RWPE1 (cell line): ENCODE measurements at regions not wholly inside any gene's neighbourhood (a gene's known extent, or its start where the extent isn't known, plus 50 kb on each side); places are given as distances from the start of the nearest gene placed in this dataset.

Source experiments
- CTCF ChIA-PET: fragments of 350-600 bp; sonication (Branson Sonifier 250); formaldehyde crosslinking; extraction: SDS; loops from one replicate; lab custom pipeline; 2021; lab: Yijun Ruan, JAX
- POLR2A ChIA-PET: fragments of 400-600 bp; formaldehyde crosslinking; extraction: SDS; loops from one replicate; lab custom pipeline; 2020; ENCODE audit warnings: antibody characterized with exemption; ENCODE audit not compliant: low non-redundant PET; lab: Yijun Ruan, JAX
- DNase-seq: peaks from one replicate; pipeline ENCODE4 v3.0.0; 2012; ENCODE audit warnings: low spot score
- H3K27ac ChIP-seq: fragments of 450-650 bp; 2 replicates; pipeline ENCODE4 v1.5.1; 2017
- TF ChIP-seq, protein P1 (sequence below): fragments of 450-650 bp; conservative IDR thresholded peaks from 2 replicates; pipeline ENCODE4 v1.5.1; 2017; ENCODE audit warnings: low read depth, mild to moderate bottlenecking

DNA sequence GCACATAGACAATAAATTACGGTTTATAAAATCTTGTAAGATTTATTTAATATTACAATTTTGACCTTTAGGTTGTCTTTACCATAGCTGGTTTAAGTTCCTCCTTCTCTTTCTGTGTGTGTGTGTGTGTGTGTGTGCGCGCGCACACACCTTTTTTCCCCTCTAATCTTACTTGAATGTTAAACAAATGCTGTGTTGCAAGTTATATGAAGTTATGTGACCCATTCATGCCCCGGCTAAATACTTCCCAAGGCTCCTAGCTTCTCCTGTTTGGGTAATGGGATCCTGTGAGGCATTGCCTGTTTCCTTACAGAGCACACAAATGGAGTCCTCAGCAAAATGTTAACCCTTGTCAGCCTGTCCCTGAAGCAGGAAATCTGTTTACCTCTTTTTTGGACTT is 125.6 kb upstream of the ZNF608 start:
- POLR2A ChIA-PET: no interaction called here
- CTCF ChIA-PET: interaction anchor here (0.6 kb wide), 1 partner anchor 287 kb away, joined by 5 read pairs; no protein-coding TSS in a partner anchor
- H3K27ac ChIP-seq: no peak overlapping the region
- TF ChIP-seq, protein P1, sequence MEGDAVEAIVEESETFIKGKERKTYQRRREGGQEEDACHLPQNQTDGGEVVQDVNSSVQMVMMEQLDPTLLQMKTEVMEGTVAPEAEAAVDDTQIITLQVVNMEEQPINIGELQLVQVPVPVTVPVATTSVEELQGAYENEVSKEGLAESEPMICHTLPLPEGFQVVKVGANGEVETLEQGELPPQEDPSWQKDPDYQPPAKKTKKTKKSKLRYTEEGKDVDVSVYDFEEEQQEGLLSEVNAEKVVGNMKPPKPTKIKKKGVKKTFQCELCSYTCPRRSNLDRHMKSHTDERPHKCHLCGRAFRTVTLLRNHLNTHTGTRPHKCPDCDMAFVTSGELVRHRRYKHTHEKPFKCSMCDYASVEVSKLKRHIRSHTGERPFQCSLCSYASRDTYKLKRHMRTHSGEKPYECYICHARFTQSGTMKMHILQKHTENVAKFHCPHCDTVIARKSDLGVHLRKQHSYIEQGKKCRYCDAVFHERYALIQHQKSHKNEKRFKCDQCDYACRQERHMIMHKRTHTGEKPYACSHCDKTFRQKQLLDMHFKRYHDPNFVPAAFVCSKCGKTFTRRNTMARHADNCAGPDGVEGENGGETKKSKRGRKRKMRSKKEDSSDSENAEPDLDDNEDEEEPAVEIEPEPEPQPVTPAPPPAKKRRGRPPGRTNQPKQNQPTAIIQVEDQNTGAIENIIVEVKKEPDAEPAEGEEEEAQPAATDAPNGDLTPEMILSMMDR: no peak
- DNase-seq: no peak

DNA sequence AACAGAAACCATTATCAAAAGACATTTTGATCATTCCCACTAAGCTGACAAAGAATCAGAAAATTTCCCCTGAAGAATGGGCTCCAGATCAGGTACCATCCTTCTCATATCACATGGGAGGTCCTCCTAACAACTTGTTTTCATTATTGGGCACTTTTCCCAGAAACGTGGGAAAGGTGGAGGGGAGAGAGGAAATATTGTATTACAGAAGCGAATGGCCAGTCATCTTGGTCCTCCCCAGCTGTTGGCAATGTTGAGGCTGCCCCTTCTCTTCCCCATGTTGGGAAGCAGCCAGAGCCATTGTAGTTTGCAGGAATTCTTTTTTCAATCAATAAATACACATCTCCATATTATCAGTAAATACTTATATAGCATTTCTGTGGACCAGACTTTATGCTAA is 126.2 kb upstream of the ZNF608 start:
- H3K27ac ChIP-seq: no peak overlapping the region
- CTCF ChIA-PET: interaction anchor here (0.8 kb wide), 1 partner anchor 988 kb away, joined by 3 read pairs; no protein-coding TSS in a partner anchor
- POLR2A ChIA-PET: no interaction called here
- DNase-seq: no peak
- TF ChIP-seq, protein P1: no peak

DNA sequence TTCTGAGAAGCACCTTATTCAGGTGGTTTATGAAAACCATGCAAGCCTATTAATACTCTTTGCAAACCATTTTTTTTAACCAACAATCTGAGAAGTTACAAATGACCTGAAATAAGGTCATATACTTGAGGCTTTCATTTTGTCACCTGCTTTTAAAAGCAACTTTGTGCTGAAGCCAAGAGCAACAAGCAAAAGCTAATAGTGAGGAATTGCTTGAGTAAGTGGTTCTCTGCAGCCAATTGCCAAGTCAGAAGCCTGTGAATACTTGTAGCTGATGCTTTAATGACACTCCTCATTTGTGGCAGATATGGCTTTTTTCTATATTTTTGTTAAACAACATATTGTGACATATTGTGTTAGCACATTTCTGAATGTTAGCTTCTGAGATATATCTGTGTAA is 126.7 kb upstream of the ZNF608 start:
- DNase-seq: no peak
- H3K27ac ChIP-seq: no peak overlapping the region
- POLR2A ChIA-PET: no interaction called here
- CTCF ChIA-PET: interaction anchor here (0.6 to 0.8 kb wide), 2 partner anchors 350 to 987 kb away, joined by 3 read pairs; no protein-coding TSS in a partner anchor
- TF ChIP-seq, protein P1: no peak

DNA sequence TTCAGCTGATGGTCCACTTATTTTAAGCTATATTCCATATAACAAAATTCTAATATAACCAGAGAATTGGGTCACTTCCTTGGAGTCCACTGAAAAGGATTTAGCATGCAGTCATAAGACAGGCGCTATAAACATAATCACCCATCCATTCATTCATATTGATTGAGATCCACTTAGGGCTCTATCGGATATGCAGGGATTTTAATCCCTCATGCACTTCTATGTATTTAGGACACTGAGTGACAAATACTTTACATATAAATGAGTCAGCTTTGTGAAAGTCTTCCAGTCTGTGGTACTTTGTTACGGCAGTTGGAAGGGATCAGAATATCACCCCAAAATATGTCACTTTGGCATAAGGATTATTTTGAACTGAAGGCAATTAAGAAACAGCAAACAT is 127.3 kb upstream of the ZNF608 start:
- ChIA-PET CTCF (interaction anchor here (0.6 kb wide), 1 partner anchor 350 kb away, joined by 3 read pairs; no protein-coding TSS in a partner anchor), POLR2A (no interaction called here)
- H3K27ac ChIP-seq: no peak overlapping the region
- TF ChIP-seq, protein P1: no peak
- no peak for DNase-seq

DNA sequence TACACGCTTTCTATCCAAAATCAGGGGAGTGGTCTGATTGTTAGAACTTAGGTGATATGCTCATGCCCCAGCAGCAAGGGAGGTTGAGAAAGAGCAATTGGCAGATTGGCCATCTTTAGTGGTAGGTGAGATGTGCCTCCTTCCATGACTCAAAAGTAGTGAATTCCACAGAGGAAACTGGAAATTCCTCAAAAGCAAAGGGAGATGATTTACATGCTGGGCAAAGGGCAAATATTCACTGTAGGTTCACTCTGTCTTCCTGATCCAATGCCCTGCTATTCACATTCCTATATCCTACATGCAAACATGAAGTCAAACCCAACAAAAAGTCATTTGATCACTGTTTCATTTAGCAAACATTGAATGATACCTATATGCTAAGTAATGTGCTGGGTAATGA is 130.1 kb upstream of the ZNF608 start:
- CTCF ChIA-PET: no interaction called here
- TF ChIP-seq, protein P1: no peak
- no peak for DNase-seq
- no peak overlapping the region for H3K27ac ChIP-seq
- POLR2A ChIA-PET: no interaction called here

DNA sequence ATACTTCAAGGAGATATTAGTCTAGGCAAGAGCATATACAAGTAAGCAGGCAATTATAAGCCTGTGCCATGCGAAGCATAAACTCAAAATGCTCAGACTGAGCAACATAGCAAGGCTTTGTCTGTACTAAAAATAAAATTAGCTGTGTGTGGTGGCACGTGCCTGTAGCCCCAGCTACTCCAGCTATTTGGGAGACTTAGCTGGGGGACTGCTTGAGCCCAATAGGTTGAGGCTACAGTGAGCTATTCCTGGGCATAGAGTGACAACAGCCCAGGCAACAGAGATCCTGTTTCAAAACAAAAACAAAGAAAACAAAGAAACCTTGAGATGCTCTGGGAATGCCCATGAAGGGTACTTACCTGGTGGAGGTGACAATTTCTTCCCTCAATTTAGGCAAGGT is 130.5 kb upstream of the ZNF608 start:
- H3K27ac ChIP-seq: no peak overlapping the region
- DNase-seq: no peak
- CTCF ChIA-PET: no interaction called here
- POLR2A ChIA-PET: no interaction called here
- TF ChIP-seq, protein P1: no peak
